ENCODE measurements at regions not wholly inside any gene's neighbourhood (a gene's known extent, or its start where the extent isn't known, plus 50 kb on each side); places are given as distances from the start of the nearest gene placed in this dataset.

GRCh38 chr1:219298571-219299148 is 125.0 kb downstream of the LYPLAL1 start:
- intact Hi-C loops (cut with micrococcal nuclease; ENCODE audit: unreplicated experiment), result no loop called here
- DNase-seq (ENCODE audit: low spot score), result no peak
- no peak overlapping the region for H3K4me2 ChIP-seq (ENCODE audit: low read length)
- no peaks in the 10 kb centered on the region for H3K9me3 ChIP-seq (ENCODE audit: low read length)
- no peaks in the 10 kb centered on the region for H3K4me1 ChIP-seq (ENCODE audit: insufficient read depth, low read length, poor library complexity, severe bottlenecking)
- BruUV-seq (replicated peaks), result no TSS peak
- H2AFZ ChIP-seq (ENCODE audit: low read length), result no peak overlapping the region
- no peaks in the 10 kb centered on the region for H3K36me3 ChIP-seq (ENCODE audit: insufficient read depth, low read length)
- no peak overlapping the region for H3K27ac ChIP-seq (ENCODE audit: low read depth, low read length, poor library complexity, severe bottlenecking)
- no peaks in the 10 kb centered on the region for H4K20me1 ChIP-seq (ENCODE audit: insufficient read depth, low read length)
- ChIA-PET POLR2A (interaction anchor here (0.6 to 0.7 kb wide), 2 partner anchors 19 to 179 kb away, joined by 3 read pairs; no protein-coding TSS in a partner anchor), CTCF (ENCODE audit: unreplicated experiment) (no interaction called here)
- H3K79me2 ChIP-seq (ENCODE audit: insufficient read depth, low read depth, low read length), result no peaks in the 10 kb centered on the region
- no peak for TF ChIP-seq EZH2phosphoT487 (IDR thresholded peaks at IDR 0.05; ENCODE audit: borderline replicate concordance, low read depth, low read length)
- TF ChIP-seq CTCF (conservative IDR thresholded peaks at IDR 0.05; ENCODE audit: low read length), result no peak
- no peaks in the 10 kb centered on the region for H3K9me2 ChIP-seq (ENCODE audit: insufficient read depth, low read length)
- no peak overlapping the region for H3K4me3 ChIP-seq (ENCODE audit: low read depth, low read length, poor library complexity, severe bottlenecking)

- no peaks in the 10 kb centered on the region for H3K36me3 ChIP-seq (ENCODE audit: insufficient read depth, low read length)
- H3K4me3 ChIP-seq (ENCODE audit: low read depth, low read length, poor library complexity, severe bottlenecking), result no peak overlapping the region
- H3K27ac ChIP-seq (ENCODE audit: low read depth, low read length, poor library complexity, severe bottlenecking), result no peak overlapping the region
- intact Hi-C loops (cut with micrococcal nuclease; ENCODE audit: unreplicated experiment), result no loop called here
- TF ChIP-seq CTCF (conservative IDR thresholded peaks at IDR 0.05; ENCODE audit: low read length), result no peak
- TF ChIP-seq EZH2phosphoT487 (IDR thresholded peaks at IDR 0.05; ENCODE audit: borderline replicate concordance, low read depth, low read length), result no peak
- DNase-seq (ENCODE audit: low spot score), result no peak
- no peaks in the 10 kb centered on the region for H3K9me3 ChIP-seq (ENCODE audit: low read length)
- POLR2A ChIA-PET, result interaction anchor here (0.6 to 0.7 kb wide), 2 partner anchors 43 to 369 kb away, joined by 3 read pairs; no protein-coding TSS in a partner anchor
- BruUV-seq (replicated peaks), result no TSS peak
- H3K79me2 ChIP-seq (ENCODE audit: insufficient read depth, low read depth, low read length), result no peaks in the 10 kb centered on the region
- CTCF ChIA-PET (ENCODE audit: unreplicated experiment), result no interaction called here
- H3K4me2 ChIP-seq (ENCODE audit: low read length), result no peak overlapping the region
- no peaks in the 10 kb centered on the region for H3K4me1 ChIP-seq (ENCODE audit: insufficient read depth, low read length, poor library complexity, severe bottlenecking)
- H4K20me1 ChIP-seq (ENCODE audit: insufficient read depth, low read length), result no peaks in the 10 kb centered on the region
- no peak overlapping the region for H2AFZ ChIP-seq (ENCODE audit: low read length)
- H3K9me2 ChIP-seq (ENCODE audit: insufficient read depth, low read length), result no peaks in the 10 kb centered on the region
Observed at GRCh38 chr1:219296430-219297355, 123.0 kb downstream of the LYPLAL1 start.
